Keratinocyte (primary cell): ENCODE measurements at regions not wholly inside any gene's neighbourhood (a gene's known extent, or its start where the extent isn't known, plus 50 kb on each side); places are given as distances from the start of the nearest gene placed in this dataset.
"Not testable (repeated sequence)": the region's sequence is repeated elsewhere in the genome, so short reads cannot be mapped to it uniquely, and the experiment has no call there.

Experiments used
- DNase-seq: peaks from one replicate; pipeline ENCODE4 v3.0.0-alpha.2; 2011; ENCODE audit warnings: low read depth, missing footprints, low spot score
- FAIRE-seq: peaks from 2 replicates; lab custom pipeline; 2011; peaks lifted over from hg19 to GRCh38; lab: Jason Lieb, UNC
- H2AFZ ChIP-seq: 2 replicates; pipeline ENCODE4 v1.6.0; 2012; ENCODE audit warnings: low read length, control low read depth, inconsistent platforms; ENCODE audit not compliant: control insufficient read depth
- H3K27ac ChIP-seq: 2 replicates; pipeline ENCODE4 v1.5.1; 2011; ENCODE audit warnings: low read length; ENCODE audit not compliant: control insufficient read depth, insufficient read depth
- H3K27me3 ChIP-seq: 3 replicates; pipeline ENCODE4 v1.6.0; 2011; ENCODE audit warnings: low read length; ENCODE audit not compliant: control insufficient read depth, insufficient read depth; ENCODE audit errors: extremely low read depth
- H3K36me3 ChIP-seq, 2 experiments: 2 replicates in 1 of 2; 3 replicates in 1 of 2; pipeline ENCODE4 v1.5.1; 2011; ENCODE audit warnings: low read length in 2 of 2, mild to moderate bottlenecking in 1 of 2; ENCODE audit not compliant: control insufficient read depth in 2 of 2, insufficient read depth in 2 of 2; ENCODE audit errors: extremely low read depth in 1 of 2
- H3K4me1 ChIP-seq: 3 replicates; pipeline ENCODE4 v1.5.1; 2011; ENCODE audit warnings: low read length; ENCODE audit not compliant: control insufficient read depth, insufficient read depth; ENCODE audit errors: extremely low read depth
- H3K4me2 ChIP-seq: 3 replicates; pipeline ENCODE4 v1.6.0; 2011; ENCODE audit warnings: low read depth, low read length; ENCODE audit not compliant: control insufficient read depth, insufficient read depth; ENCODE audit errors: extremely low read depth
- H3K4me3 ChIP-seq, 3 experiments: fragments of 200-600 bp in 1 of 3; sonication (generic) in 1 of 3; 2 replicates in 2 of 3; 3 replicates in 1 of 3; pipeline ENCODE4 v1.5.1; 2011 to 2016; ENCODE audit warnings: low read length in 3 of 3, mild to moderate bottlenecking in 3 of 3, control low read depth in 2 of 3, inconsistent platforms in 1 of 3, low read depth in 1 of 3, mixed read lengths in 1 of 3, mixed run types in 1 of 3, moderate library complexity in 1 of 3; ENCODE audit not compliant: control insufficient read depth in 2 of 3, insufficient read depth in 2 of 3; ENCODE audit errors: extremely low read depth in 1 of 3
- H3K79me2 ChIP-seq: 2 replicates; pipeline ENCODE4 v1.6.0; 2012; ENCODE audit warnings: low read length; ENCODE audit not compliant: control insufficient read depth, insufficient read depth
- H3K9ac ChIP-seq: 3 replicates; pipeline ENCODE4 v1.6.0; 2011; ENCODE audit warnings: low read length; ENCODE audit not compliant: control insufficient read depth, insufficient read depth; ENCODE audit errors: extremely low read depth
- H3K9me1 ChIP-seq: 3 replicates; pipeline ENCODE4 v1.6.0; 2011; ENCODE audit warnings: low read length; ENCODE audit not compliant: control insufficient read depth, insufficient read depth; ENCODE audit errors: extremely low read depth
- H3K9me3 ChIP-seq: 2 replicates; pipeline ENCODE4 v1.5.1; 2012; ENCODE audit warnings: low read depth, low read length; ENCODE audit not compliant: control insufficient read depth
- H4K20me1 ChIP-seq: 3 replicates; pipeline ENCODE4 v1.6.0; 2011; ENCODE audit warnings: low read length; ENCODE audit not compliant: control insufficient read depth, insufficient read depth; ENCODE audit errors: extremely low read depth
- EZH2 ChIP-seq: IDR thresholded peaks from one replicate; pipeline ENCODE4 v1.6.1; 2012; ENCODE audit warnings: inconsistent platforms, mild to moderate bottlenecking, low read length, moderate library complexity
- dilution Hi-C: fragments of 300-500 bp; cut with MboI; formaldehyde crosslinking; loops from one replicate; pipeline ENCODE4 v1.7.0; 2020; ENCODE audit warnings: low sequenced_read_pairs; ENCODE audit not compliant: extremely low pct_ligation_motif_present
- TF ChIP-seq, protein P1 (sequence below), 3 experiments: IDR thresholded peaks in 1 of 3; conservative IDR thresholded peaks in 1 of 3; optimal IDR thresholded peaks in 1 of 3; 2 replicates in 2 of 3; 3 replicates in 1 of 3; pipeline versions ENCODE3 to v1.5.1; 2011; ENCODE audit warnings: low read length in 3 of 3, mild to moderate bottlenecking in 3 of 3, moderate library complexity in 2 of 3, control low read depth in 1 of 3, inconsistent platforms in 1 of 3; ENCODE audit not compliant: insufficient read depth in 2 of 3; ENCODE audit errors: extremely low read depth in 1 of 3

DNA sequence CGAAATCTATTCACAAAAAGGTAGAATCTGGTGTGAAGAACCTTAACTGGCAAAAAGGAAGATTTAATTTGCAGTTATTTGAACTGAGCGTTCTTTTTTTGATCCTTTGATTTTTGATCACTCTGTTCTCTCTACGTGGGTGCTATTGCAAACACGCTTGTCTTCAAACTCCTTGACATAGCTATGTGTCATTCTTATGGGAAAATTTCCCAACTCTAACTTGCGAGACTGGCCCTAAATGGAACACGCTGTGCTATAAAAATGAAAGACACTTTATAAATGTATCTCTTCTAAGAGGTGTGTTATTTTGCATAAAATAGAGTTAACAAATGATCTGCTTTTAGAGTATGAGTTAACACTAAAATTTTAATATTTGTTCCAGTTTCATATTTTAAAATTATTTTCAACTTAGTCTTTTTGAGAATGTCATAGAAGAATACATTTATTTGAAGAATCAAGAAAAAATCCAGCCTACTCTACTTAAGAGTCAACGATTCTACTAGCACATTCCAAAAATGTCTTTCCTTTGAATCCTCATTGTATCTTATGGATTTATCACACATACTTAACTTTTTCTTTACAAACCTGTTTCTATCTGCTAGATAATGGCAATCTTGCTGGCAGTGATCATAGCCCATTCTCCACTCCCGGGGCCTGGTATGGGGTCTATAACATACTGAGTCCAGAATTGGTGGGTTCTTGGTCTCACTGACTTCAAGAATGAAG is 610.0 kb upstream of the TBL1XR1 start:
- Histone ChIP-seq H3K79me2 (no peaks in the 10 kb centered on the region), H3K36me3 (no peaks in the 10 kb centered on the region), H3K27ac (no peak overlapping the region), H4K20me1 (no peaks in the 10 kb centered on the region), H2AFZ (no peak overlapping the region), H3K4me1 (peaks cover 6% of the 10 kb centered on the region), H3K9ac (no peak overlapping the region), H3K9me1 (no peaks in the 10 kb centered on the region), H3K4me3 (no peak overlapping the region), H3K27me3 (no peaks in the 10 kb centered on the region), H3K4me2 (no peak overlapping the region), H3K9me3 (no peaks in the 10 kb centered on the region)
- no peak for DNase-seq
- FAIRE-seq = no peak
- TF ChIP-seq, protein P1, sequence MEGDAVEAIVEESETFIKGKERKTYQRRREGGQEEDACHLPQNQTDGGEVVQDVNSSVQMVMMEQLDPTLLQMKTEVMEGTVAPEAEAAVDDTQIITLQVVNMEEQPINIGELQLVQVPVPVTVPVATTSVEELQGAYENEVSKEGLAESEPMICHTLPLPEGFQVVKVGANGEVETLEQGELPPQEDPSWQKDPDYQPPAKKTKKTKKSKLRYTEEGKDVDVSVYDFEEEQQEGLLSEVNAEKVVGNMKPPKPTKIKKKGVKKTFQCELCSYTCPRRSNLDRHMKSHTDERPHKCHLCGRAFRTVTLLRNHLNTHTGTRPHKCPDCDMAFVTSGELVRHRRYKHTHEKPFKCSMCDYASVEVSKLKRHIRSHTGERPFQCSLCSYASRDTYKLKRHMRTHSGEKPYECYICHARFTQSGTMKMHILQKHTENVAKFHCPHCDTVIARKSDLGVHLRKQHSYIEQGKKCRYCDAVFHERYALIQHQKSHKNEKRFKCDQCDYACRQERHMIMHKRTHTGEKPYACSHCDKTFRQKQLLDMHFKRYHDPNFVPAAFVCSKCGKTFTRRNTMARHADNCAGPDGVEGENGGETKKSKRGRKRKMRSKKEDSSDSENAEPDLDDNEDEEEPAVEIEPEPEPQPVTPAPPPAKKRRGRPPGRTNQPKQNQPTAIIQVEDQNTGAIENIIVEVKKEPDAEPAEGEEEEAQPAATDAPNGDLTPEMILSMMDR (optimal IDR thresholded peaks at IDR 0.05 in 1 of 3, IDR thresholded peaks at IDR 0.05 in 1 of 3, conservative IDR thresholded peaks at IDR 0.05 in 1 of 3; ENCODE audit: extremely low read depth in 1 of 3, insufficient read depth in 2 of 3, low read length in 3 of 3) = no peak
- no peak for TF ChIP-seq EZH2
- dilution Hi-C loops = no loop called here

DNA sequence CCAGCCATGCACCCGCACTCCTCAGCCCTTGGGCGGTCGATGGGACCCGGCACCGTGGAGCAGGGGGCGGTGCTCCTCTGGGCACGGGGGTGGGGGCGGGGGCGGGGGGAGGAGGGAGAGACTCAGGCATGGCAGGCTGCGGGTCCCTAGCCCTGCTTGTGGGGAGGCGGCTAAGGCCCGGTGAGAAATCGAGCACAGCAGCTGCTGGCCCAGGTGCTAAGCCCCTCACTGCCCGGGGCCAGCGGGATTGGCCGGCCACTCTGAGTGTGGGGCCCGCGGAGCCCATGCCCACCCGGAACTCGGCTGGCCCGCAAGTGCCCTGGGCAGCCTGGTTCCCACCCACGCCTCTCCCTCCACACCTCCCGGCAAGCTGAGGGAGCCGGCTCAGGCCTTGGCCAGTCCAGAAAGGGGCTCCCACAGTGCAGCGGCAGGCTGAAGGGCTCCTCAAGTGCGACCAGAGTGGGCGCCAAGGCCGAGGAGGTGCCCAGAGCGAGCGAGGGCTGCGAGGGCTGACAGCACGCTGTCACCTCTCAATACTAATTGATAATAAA is 611.7 kb upstream of the TBL1XR1 start:
- H3K9me1 ChIP-seq, H3K36me3 ChIP-seq, H3K9me3 ChIP-seq, H4K20me1 ChIP-seq, H3K4me1 ChIP-seq, H3K9ac ChIP-seq, H2AFZ ChIP-seq, DNase-seq, H3K27me3 ChIP-seq, H3K4me3 ChIP-seq, H3K4me2 ChIP-seq, H3K27ac ChIP-seq, H3K79me2 ChIP-seq, dilution Hi-C loops, FAIRE-seq: not testable (repeated sequence)
